K562 (cell line): ENCODE measurements at regions not wholly inside any gene's neighbourhood (a gene's known extent, or its start where the extent isn't known, plus 50 kb on each side); places are given as distances from the start of the nearest gene placed in this dataset.

Experiments used
- ATAC-seq: fragments of 200-7000 bp; cut with Tn5 transposase; 3 replicates; pipeline ENCODE4 v1.9.1; 2020; ENCODE audit warnings: moderate library complexity
- BruUV-seq: library from RNA; stranded (reverse); fragments of 400-500 nt; replicated peaks from 2 replicates; lab custom pipeline; 2021; lab: Mats Ljungman, UMichigan
- CTCF ChIA-PET: fragments of 300-600 bp; formaldehyde crosslinking; extraction: SDS; loops from one replicate; lab custom pipeline; 2021; ENCODE audit warnings: low intra/inter-chr PET ratio; lab: Yijun Ruan, JAX
- POLR2A ChIA-PET: fragments of 300-600, 350-650 bp; sonication (Branson Sonifier 250); formaldehyde crosslinking; extraction: SDS; loops from one replicate; lab custom pipeline; 2021; ENCODE audit warnings: antibody characterized with exemption, inconsistent platforms; lab: Yijun Ruan, JAX
- DNase-seq, 4 experiments: peaks; one replicate each; pipeline versions ENCODE4 v3.0.0 to v3.0.0-alpha.2; 2011 to 2018; ENCODE audit warnings: low spot score in 3 of 4, mixed read lengths in 3 of 4; ENCODE audit errors: extremely low read depth in 1 of 4
- FAIRE-seq: peaks from 2 replicates; lab custom pipeline; 2011; peaks lifted over from hg19 to GRCh38; lab: Jason Lieb, UNC
- H2AFZ ChIP-seq: 2 replicates; pipeline ENCODE4 v1.6.0; 2011; ENCODE audit warnings: low read depth, low read length, control low read depth, inconsistent platforms
- H3K27ac ChIP-seq: fragments of 200-600 bp; 3 replicates; pipeline ENCODE4 v1.8.0; 2011; ENCODE audit warnings: low read depth, mild to moderate bottlenecking, control low read depth, inconsistent platforms, low read length, moderate library complexity, mixed read lengths; ENCODE audit errors: extremely low read depth
- H3K27me3 ChIP-seq, 2 experiments: fragments of 300-600 bp in 1 of 2; 2 replicates in 1 of 2; 3 replicates in 1 of 2; pipeline versions ENCODE4 v1.6.0 to v1.8.0; 2011; ENCODE audit warnings: inconsistent platforms in 2 of 2, low read length in 2 of 2, mild to moderate bottlenecking in 1 of 2, mixed read lengths in 1 of 2, moderate library complexity in 1 of 2; ENCODE audit not compliant: control insufficient read depth in 2 of 2, insufficient read depth in 2 of 2
- H3K36me3 ChIP-seq: fragments of 300-600 bp; 3 replicates; pipeline ENCODE4 v1.8.0; 2011; ENCODE audit warnings: mild to moderate bottlenecking, low read length, inconsistent platforms; ENCODE audit not compliant: control insufficient read depth, insufficient read depth
- H3K4me1 ChIP-seq, 2 experiments: fragments of 200-600 bp in 1 of 2; replicated peaks in 1 of 2; 2 replicates in 1 of 2; 3 replicates in 1 of 2; pipeline versions ENCODE4 v1.5.1 to v1.8.0; 2011; ENCODE audit warnings: inconsistent platforms in 2 of 2, low read length in 2 of 2, mild to moderate bottlenecking in 1 of 2, mixed read lengths in 1 of 2, moderate library complexity in 1 of 2; ENCODE audit not compliant: control insufficient read depth in 2 of 2, insufficient read depth in 2 of 2
- H3K4me2 ChIP-seq: 2 replicates; pipeline ENCODE4 v1.6.1; 2011; ENCODE audit warnings: low read length, control low read depth, inconsistent platforms, mixed read lengths; ENCODE audit not compliant: insufficient read depth
- H3K4me3 ChIP-seq: fragments of 200-600 bp; sonication (generic), shearing (Covaris generic); 2 replicates; pipeline ENCODE4 v1.5.1; 2016; ENCODE audit warnings: control low read depth, inconsistent platforms
- H3K79me2 ChIP-seq: fragments of 200-600 bp; 3 replicates; pipeline ENCODE4 v1.8.0; 2011; ENCODE audit warnings: low read length, inconsistent platforms; ENCODE audit not compliant: control insufficient read depth, insufficient read depth
- H3K9ac ChIP-seq, 2 experiments: 2 replicates each; pipeline versions ENCODE4 v1.6.0 to v1.6.1; 2011; ENCODE audit warnings: low read depth in 2 of 2, low read length in 2 of 2, control low read depth in 1 of 2, inconsistent platforms in 1 of 2, mild to moderate bottlenecking in 1 of 2, mixed read lengths in 1 of 2; ENCODE audit not compliant: insufficient read depth in 1 of 2
- H3K9me1 ChIP-seq: one replicate; pipeline ENCODE4 v1.6.0; 2011; ENCODE audit warnings: inconsistent platforms, mild to moderate bottlenecking, low read length, moderate library complexity; ENCODE audit not compliant: control insufficient read depth, insufficient read depth
- H3K9me3 ChIP-seq: replicated peaks from 2 replicates; pipeline ENCODE4 v1.5.1; 2011; ENCODE audit warnings: low read depth, low read length, inconsistent platforms; ENCODE audit not compliant: control insufficient read depth, insufficient read depth
- H4K20me1 ChIP-seq: replicated peaks from 2 replicates; pipeline ENCODE4 v1.6.1; 2011; ENCODE audit warnings: low read length, inconsistent platforms, mixed read lengths; ENCODE audit not compliant: control insufficient read depth, insufficient read depth
- BCOR ChIP-seq: fragments of 450-650 bp; IDR thresholded peaks from 2 replicates; pipeline ENCODE4 v1.6.1; 2016
- KDM1A ChIP-seq, 2 experiments: fragments of 450-650 bp; IDR thresholded peaks; 2 replicates each; pipeline ENCODE4 v1.6.1; 2016; ENCODE audit warnings: mild to moderate bottlenecking in 2 of 2
- MCM2 ChIP-seq: fragments of 450-650 bp; IDR thresholded peaks from 2 replicates; pipeline ENCODE4 v1.6.1; 2017; ENCODE audit warnings: low read depth, mild to moderate bottlenecking
- NFIX ChIP-seq: fragments of 250-450 bp; sonication (Bioruptor Pico); IDR thresholded peaks from 2 replicates; pipeline ENCODE4 v1.4.0; 2020; ENCODE audit warnings: low read depth, mild to moderate bottlenecking, moderate library complexity
- PTBP1 ChIP-seq: fragments of 200-400 bp; formaldehyde crosslinking; IDR thresholded peaks from 2 replicates; pipeline ENCODE4 v1.6.1; 2017; ENCODE audit warnings: low read depth, low read length
- RBM25 ChIP-seq: fragments of 200-400 bp; formaldehyde crosslinking; IDR thresholded peaks from 2 replicates; pipeline ENCODE4 v1.6.1; 2018; ENCODE audit warnings: low read length, low read depth, moderate library complexity; ENCODE audit not compliant: severe bottlenecking
- RCOR1 ChIP-seq, 2 experiments: IDR thresholded peaks; 2 replicates each; pipeline ENCODE4 v1.6.1; 2012; ENCODE audit warnings: low read depth in 2 of 2, low read length in 2 of 2, borderline replicate concordance in 1 of 2, improper control_type of control experiment in 1 of 2
- RHOXF2B ChIP-seq: fragments of 250-450 bp; sonication (Bioruptor Pico); conservative IDR thresholded peaks from 2 replicates; pipeline ENCODE4 v1.5.1; 2021
- SMARCA5 ChIP-seq: fragments of 450-650 bp; IDR thresholded peaks from 2 replicates; pipeline ENCODE4 v1.6.1; 2016
- TAF15 ChIP-seq: fragments of 200-400 bp; formaldehyde crosslinking; IDR thresholded peaks from 2 replicates; pipeline ENCODE4 v1.6.1; 2017; ENCODE audit warnings: mild to moderate bottlenecking, low read depth, low read length, moderate library complexity
- TEAD1 ChIP-seq, 2 experiments: fragments of 450-650 bp in 1 of 2; sonication (generic) in 1 of 2; formaldehyde crosslinking; IDR thresholded peaks; 2 replicates each; pipeline versions ENCODE4 v1.4.0 to v1.8.0; 2020 to 2022; ENCODE audit warnings: mild to moderate bottlenecking in 2 of 2, missing genetic modification reagents in 1 of 2
- ZBTB17 ChIP-seq: fragments of 450-650 bp; formaldehyde crosslinking; IDR thresholded peaks from 2 replicates; pipeline ENCODE4 v1.4.0; 2020; ENCODE audit warnings: mild to moderate bottlenecking
- ZBTB8A ChIP-seq: fragments of 450-650 bp; IDR thresholded peaks from 2 replicates; pipeline ENCODE4 v1.6.1; 2018; ENCODE audit warnings: mild to moderate bottlenecking, moderate library complexity; ENCODE audit not compliant: partially characterized antibody
- ZNF212 ChIP-seq: fragments of 450-650 bp; formaldehyde crosslinking; IDR thresholded peaks from 2 replicates; pipeline ENCODE4 v1.4.0; 2020; ENCODE audit warnings: mild to moderate bottlenecking
- ZNF274 ChIP-seq: IDR thresholded peaks from 2 replicates; pipeline ENCODE4 v1.6.1; 2011; ENCODE audit warnings: low read depth, mild to moderate bottlenecking, low read length, moderate library complexity, borderline replicate concordance
- ZNF77 ChIP-seq: fragments of 250-450 bp; sonication (Bioruptor Pico); IDR thresholded peaks from 2 replicates; pipeline ENCODE4 v1.5.0; 2020
- WGBS: fragments of 100-300 bp; shearing (Covaris generic); methylation state at CpG from one replicate; pipeline ENCODE4 v1.1.6; 2016; ENCODE audit warnings: low coverage, mixed read lengths; ENCODE audit not compliant: insufficient coverage; ENCODE audit errors: missing lambda C conversion rate; 5-methylcytosine and 5-hydroxymethylcytosine counted together
- in situ Hi-C: fragments of 300-500 bp; cut with MboI; formaldehyde crosslinking; loops from 4 replicates; pipeline ENCODE4 v1.15.0; 2018; ENCODE audit warnings: inconsistent platforms, mixed read lengths
- intact Hi-C: fragments of 100-400 bp; cut with micrococcal nuclease; formaldehyde crosslinking; loops from 2 replicates; pipeline ENCODE4 v1.14.2; 2022
- TF ChIP-seq, protein P1 (sequence below): sonication (generic); formaldehyde crosslinking; IDR thresholded peaks from 2 replicates; pipeline ENCODE4 v1.8.0; 2022; ENCODE audit warnings: mild to moderate bottlenecking, missing genetic modification reagents
- TF ChIP-seq, protein P2 (sequence below): fragments of 250-450 bp; sonication (Bioruptor Pico); IDR thresholded peaks from 2 replicates; pipeline ENCODE4 v1.8.0; 2021; ENCODE audit warnings: mild to moderate bottlenecking, moderate library complexity

DNA sequence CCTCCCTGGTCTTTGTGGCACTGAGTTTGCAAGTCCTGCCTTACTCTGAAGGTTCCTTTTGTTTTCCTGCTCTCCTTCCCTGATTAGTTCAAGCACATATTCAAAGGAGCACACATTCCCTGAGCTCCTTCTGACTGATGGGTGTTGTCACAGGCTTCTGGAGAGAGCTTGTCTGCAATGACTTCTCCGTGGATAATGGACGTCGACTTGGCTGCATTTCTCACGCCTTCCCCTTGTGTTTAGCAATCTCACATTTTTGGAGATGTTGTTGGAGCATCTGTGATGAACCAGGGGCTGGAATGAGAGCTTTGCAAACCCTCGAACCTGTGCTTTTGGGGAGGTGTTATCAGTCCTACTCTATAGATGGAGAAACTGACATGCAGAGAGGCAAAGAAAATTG is 375.4 kb upstream of the PROK2 start (continued):
- TF ChIP-seq ZBTB8A (no peak), RHOXF2B (CRISPR knock-in tag) (no peak), MCM2 (no peak), TEAD1 (CRISPR knock-in tag; IDR thresholded peaks at IDR 0.05) (no peak), ZBTB17 (CRISPR knock-in tag) (no peak), ZNF77 (CRISPR knock-in tag) (no peak), ZNF212 (CRISPR knock-in tag) (no peak), NFIX (CRISPR knock-in tag) (no peak), TAF15 (no peak)

DNA sequence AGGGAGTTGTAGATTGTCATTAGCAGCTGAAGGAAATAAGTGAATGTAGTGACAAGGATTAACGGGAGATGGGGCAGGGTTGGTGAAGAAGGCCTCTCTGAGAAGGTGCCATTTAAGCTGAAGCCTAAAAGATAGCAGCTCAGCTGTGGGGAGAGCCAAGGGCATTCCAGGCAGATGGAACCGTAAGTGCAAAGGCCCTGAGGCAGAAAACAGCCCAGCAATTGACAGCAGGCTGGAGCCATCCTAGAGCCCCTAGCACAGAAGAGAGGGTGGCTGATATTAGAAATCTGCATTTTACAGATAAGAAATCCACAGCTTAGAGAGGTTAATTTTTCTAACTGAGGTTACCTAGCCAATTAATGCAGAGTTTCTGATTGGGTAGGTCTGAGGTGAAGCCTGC is 374.5 kb upstream of the PROK2 start:
- no peak overlapping the region for H3K27ac ChIP-seq
- H3K9ac ChIP-seq = no peak overlapping the region
- ChIA-PET CTCF (no interaction called here), POLR2A (no interaction called here)
- TF ChIP-seq, protein P1, sequence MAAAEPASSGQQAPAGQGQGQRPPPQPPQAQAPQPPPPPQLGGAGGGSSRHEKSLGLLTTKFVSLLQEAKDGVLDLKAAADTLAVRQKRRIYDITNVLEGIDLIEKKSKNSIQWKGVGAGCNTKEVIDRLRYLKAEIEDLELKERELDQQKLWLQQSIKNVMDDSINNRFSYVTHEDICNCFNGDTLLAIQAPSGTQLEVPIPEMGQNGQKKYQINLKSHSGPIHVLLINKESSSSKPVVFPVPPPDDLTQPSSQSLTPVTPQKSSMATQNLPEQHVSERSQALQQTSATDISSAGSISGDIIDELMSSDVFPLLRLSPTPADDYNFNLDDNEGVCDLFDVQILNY (CRISPR knock-in tag) = no peak
- peak; percentile 37; the same call in 1 of the 2 replicates for TF ChIP-seq SMARCA5
- TF ChIP-seq, protein P2, sequence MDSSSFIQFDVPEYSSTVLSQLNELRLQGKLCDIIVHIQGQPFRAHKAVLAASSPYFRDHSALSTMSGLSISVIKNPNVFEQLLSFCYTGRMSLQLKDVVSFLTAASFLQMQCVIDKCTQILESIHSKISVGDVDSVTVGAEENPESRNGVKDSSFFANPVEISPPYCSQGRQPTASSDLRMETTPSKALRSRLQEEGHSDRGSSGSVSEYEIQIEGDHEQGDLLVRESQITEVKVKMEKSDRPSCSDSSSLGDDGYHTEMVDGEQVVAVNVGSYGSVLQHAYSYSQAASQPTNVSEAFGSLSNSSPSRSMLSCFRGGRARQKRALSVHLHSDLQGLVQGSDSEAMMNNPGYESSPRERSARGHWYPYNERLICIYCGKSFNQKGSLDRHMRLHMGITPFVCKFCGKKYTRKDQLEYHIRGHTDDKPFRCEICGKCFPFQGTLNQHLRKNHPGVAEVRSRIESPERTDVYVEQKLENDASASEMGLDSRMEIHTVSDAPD = no peak
- TF ChIP-seq RBM25 = peak; percentile 94
- peak; percentile 40; the same call in 1 of the 2 replicates for TF ChIP-seq BCOR
- TF ChIP-seq ZNF274 = no peak
- no peak for TF ChIP-seq PTBP1
- 0 out of 4 replicates have a peak, but pooled peaks of 1 of the 2 experiments have one; percentile 22 for TF ChIP-seq RCOR1 (IDR thresholded peaks at IDR 0.05; ENCODE audit: borderline replicate concordance in 1 of 2, low read depth in 2 of 2, low read length in 2 of 2)
- 0 out of 4 replicates have a peak, but pooled peaks of 1 of the 2 experiments have one; percentile 37 for TF ChIP-seq KDM1A (IDR thresholded peaks at IDR 0.05)
- H2AFZ ChIP-seq = no peak overlapping the region
- 54% methylated on average over 2 of the region's 2 CpGs for WGBS
- FAIRE-seq = no peak
- no peaks in the 10 kb centered on the region for H3K36me3 ChIP-seq
- no peaks in the 10 kb centered on the region for H3K27me3 ChIP-seq
- no peaks in the 10 kb centered on the region; the same call in 1 of the 2 replicates for H3K9me3 ChIP-seq
- in situ Hi-C loops (no loop called here), intact Hi-C loops (no loop called here)
- H3K9me1 ChIP-seq = no peaks in the 10 kb centered on the region
- no peak overlapping the region for H3K4me3 ChIP-seq
- BruUV-seq = no TSS peak
- no peak for DNase-seq
- no peak for ATAC-seq
- no peak overlapping the region for H3K4me2 ChIP-seq
- H4K20me1 ChIP-seq = no peaks in the 10 kb centered on the region
- peaks cover 21 to 54% of the 10 kb centered on the region in 2 experiments; a peak in 4 of 5 replicates for H3K4me1 ChIP-seq
- H3K79me2 ChIP-seq = no peaks in the 10 kb centered on the region
